Cardiac fibroblast (primary cell): ENCODE measurements at regions not wholly inside any gene's neighbourhood (a gene's known extent, or its start where the extent isn't known, plus 50 kb on each side); places are given as distances from the start of the nearest gene placed in this dataset.

Experiments
- DNase-seq, 2 donors: peaks; one replicate each; pipeline versions ENCODE4 v3.0.0 to v3.0.0-alpha.2; 2010; ENCODE audit warnings: low read depth in 2 of 2
- H3K4me3 ChIP-seq, 2 donors: replicated peaks in 1 of 2; 1 replicate in 1 of 2; 2 replicates in 1 of 2; pipeline ENCODE4 v1.5.1; 2011; ENCODE audit warnings: low read depth in 2 of 2, low read length in 2 of 2, mild to moderate bottlenecking in 2 of 2, moderate library complexity in 1 of 2
- TF ChIP-seq, protein P1 (sequence below): IDR thresholded peaks from one replicate; pipeline ENCODE4 v1.5.1; 2011; ENCODE audit warnings: low read depth, mild to moderate bottlenecking, low read length, inconsistent platforms

DNA sequence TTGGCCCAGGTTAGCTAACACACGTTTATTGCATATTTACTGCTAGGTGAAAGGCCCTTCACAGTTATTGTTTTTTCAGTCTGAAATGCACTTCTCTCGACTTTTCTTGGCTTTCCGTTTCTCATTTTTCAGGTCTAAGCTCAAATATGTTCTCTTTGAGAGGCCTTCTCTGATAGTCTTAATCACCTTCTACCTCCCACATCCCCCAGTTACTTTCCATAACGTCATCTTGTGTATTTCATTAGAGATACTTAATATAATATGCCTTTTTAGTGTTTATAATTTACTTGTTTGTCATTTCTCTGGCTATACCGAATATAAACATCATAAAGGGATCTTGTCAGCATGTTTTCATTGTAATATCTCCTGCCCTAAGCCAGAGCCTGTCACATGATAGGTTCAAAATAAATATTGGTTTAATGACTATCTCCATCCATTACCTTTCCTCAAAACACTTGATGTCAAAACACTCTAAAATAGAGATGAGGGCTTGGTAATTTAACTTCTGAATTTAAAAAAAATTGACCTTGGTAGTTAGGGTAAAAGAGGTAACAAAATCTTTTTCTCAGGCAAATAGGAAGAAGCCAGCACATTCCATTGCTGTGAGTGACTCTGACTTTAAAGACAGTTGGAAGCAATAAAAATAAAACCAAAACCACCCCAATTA is 168.6 kb upstream of the RFC3 start:
- TF ChIP-seq, protein P1, sequence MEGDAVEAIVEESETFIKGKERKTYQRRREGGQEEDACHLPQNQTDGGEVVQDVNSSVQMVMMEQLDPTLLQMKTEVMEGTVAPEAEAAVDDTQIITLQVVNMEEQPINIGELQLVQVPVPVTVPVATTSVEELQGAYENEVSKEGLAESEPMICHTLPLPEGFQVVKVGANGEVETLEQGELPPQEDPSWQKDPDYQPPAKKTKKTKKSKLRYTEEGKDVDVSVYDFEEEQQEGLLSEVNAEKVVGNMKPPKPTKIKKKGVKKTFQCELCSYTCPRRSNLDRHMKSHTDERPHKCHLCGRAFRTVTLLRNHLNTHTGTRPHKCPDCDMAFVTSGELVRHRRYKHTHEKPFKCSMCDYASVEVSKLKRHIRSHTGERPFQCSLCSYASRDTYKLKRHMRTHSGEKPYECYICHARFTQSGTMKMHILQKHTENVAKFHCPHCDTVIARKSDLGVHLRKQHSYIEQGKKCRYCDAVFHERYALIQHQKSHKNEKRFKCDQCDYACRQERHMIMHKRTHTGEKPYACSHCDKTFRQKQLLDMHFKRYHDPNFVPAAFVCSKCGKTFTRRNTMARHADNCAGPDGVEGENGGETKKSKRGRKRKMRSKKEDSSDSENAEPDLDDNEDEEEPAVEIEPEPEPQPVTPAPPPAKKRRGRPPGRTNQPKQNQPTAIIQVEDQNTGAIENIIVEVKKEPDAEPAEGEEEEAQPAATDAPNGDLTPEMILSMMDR = no peak
- no peak overlapping the region for H3K4me3 ChIP-seq
- DNase-seq = peak; percentile 25 to 46

DNA sequence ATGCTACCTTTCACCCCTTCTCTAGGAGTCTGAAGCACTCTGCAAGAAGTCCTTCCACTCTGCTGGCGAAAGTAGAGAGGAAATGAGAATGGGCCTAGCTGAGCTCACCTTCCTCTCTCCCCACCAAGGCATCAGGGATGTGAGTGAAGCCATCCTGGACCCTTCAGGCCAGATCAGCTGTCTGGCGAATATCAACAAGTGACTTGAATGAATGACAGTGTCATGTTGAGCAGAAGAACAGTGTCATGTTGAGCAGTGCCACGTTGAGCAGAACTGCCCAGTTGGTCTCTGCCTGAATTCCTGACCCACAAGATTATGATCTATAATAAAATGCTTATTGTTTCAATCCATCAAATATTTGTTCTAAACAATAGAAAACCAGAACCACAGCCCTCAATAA is 166.2 kb upstream of the RFC3 start:
- no peak for DNase-seq
- TF ChIP-seq, protein P1 = no peak
- no peak overlapping the region for H3K4me3 ChIP-seq

DNA sequence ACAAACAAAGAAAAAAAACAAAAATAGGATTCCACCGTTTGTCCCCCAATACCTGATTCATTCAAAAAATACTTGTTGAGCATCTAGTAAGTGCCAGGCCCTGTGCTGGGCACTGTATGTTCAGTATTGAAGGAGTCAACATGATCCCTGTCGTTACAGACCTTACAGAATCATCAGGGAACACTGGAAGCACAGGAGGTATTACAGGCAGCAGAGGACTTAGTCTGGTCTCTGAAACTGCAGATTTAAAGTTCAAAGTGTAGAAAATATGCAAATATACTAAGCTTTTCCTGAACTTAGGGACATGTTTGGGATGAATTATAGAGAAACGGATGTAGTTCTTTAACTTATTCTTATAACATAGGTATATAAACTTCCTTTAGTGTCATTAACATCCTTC is 160.7 kb upstream of the RFC3 start:
- no peak overlapping the region for H3K4me3 ChIP-seq
- TF ChIP-seq, protein P1 = no peak
- no peak for DNase-seq

DNA sequence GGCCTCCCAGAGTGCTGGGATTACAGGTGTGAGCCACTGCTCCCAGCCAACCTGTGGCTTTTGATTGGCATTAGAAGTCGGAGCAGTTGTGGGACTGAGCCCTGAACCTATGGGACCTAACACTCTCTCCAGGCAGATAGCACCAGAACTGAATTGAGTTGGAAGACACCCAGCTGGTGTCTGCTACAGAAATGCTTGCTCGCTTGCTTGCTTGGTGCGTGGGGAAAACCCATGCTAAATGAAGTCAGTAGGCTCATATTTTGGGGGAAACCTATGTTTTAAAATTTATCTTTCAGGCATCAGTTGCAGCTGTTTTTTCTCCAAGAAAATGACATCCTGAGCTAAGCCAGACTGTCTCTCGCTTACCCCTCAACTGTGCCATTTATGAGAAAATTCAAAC is 158.5 kb upstream of the RFC3 start:
- DNase-seq = no peak
- H3K4me3 ChIP-seq = no peak overlapping the region
- TF ChIP-seq, protein P1 = no peak

DNA sequence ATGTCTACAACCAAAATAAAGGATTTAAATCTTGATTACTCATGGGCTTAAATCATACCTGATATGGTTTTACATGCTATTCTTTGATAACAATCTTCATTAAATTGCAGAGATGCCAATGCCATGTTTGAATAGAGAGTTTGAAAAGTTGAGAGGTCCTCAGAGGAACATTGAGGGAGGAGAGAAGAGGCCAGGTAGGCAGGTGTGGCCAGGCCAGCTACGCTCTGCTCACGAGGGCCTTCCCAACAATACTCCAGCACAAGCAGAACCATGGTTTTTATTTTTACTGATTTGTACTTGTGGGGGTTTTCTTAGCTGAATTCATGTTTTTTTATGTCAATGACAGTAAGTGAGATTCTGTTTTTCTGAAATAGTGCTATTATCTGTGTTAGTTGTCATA is 158.1 kb upstream of the RFC3 start:
- H3K4me3 ChIP-seq = no peak overlapping the region
- DNase-seq = no peak
- TF ChIP-seq, protein P1 = no peak

DNA sequence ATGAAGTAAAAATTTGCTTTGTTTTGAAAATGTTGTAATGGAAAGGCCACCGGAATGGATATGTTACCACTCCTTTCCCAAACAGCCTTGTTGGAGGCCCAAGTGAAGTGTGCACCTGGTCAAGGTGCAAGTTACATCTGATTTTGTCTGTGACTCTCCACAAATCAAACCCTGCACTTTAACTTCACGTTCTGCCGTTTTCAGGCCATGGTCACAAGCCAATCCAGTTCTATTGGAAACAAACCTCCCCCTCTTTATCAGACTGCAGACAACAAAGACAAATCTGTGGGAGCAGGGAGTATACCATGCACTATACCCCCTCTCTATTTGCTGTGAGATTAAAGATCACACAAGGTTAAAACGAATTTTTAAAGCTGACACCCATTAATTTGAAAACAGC is 155.6 kb upstream of the RFC3 start:
- DNase-seq = no peak
- TF ChIP-seq, protein P1 = no peak

DNA sequence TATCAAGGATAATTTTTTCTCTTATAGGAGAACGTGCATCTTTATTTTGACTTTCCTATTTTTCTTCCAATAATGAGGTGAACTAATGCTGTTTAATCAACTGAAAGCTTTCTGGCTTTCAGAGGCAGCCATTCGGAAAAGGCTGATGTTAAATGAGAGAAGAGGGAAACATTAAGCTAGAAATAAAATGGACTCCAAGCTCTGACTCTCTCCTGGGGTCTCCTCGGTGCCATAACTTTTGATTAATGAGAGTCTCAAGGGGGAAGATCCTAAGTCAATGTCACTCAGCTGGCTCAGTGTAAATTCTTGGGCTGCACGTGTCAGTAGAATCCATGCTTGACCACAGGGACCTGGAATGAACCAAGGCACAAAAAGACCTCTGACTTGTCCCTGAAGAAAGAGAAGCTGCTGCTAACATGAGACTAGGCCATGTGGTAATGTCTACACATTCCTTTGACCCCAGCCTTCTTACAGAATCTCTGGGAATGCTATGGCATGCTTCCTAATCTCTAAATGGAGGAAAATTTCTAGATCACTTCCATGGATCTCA is 152.2 kb upstream of the RFC3 start:
- DNase-seq = no peak
- TF ChIP-seq, protein P1 = no peak
- H3K4me3 ChIP-seq = no peak overlapping the region

More for the DNA sequence above, 155.6 kb upstream of the RFC3 start:
- no peak overlapping the region for H3K4me3 ChIP-seq
